HL-60 (cell line): ENCODE measurements at regions not wholly inside any gene's neighbourhood (a gene's known extent, or its start where the extent isn't known, plus 50 kb on each side); places are given as distances from the start of the nearest gene placed in this dataset.

Experiments
- DNase-seq, 2 experiments: peaks; one replicate each; pipeline ENCODE4 v3.0.0-alpha.2; 2010 to 2020; ENCODE audit warnings: low read depth in 1 of 2, low spot score in 1 of 2
- H3K27ac ChIP-seq: fragments of 250-450 bp; sonication (Bioruptor Pico); replicated peaks from 2 replicates; pipeline ENCODE4 v1.5.1; 2020; ENCODE audit warnings: mild to moderate bottlenecking, moderate library complexity
- H3K27me3 ChIP-seq: fragments of 250-450 bp; sonication (Bioruptor Pico); 2 replicates; pipeline ENCODE4 v1.5.1; 2021; ENCODE audit warnings: mild to moderate bottlenecking, moderate library complexity; ENCODE audit not compliant: insufficient read depth, poor library complexity, severe bottlenecking
- H3K4me3 ChIP-seq: replicated peaks from 2 replicates; pipeline ENCODE4 v1.5.1; 2011; ENCODE audit warnings: mild to moderate bottlenecking, control low read depth, low read length; ENCODE audit not compliant: insufficient read depth
- GABPA ChIP-seq: IDR thresholded peaks from 2 replicates; pipeline ENCODE4 v1.6.1; 2012; ENCODE audit warnings: low read depth
- POLR2AphosphoS5 ChIP-seq: IDR thresholded peaks from 2 replicates; pipeline ENCODE4 v1.6.1; 2012; ENCODE audit warnings: low read depth
- SPI1 ChIP-seq: IDR thresholded peaks from 2 replicates; pipeline ENCODE4 v1.6.1; 2012; ENCODE audit warnings: low read depth, mild to moderate bottlenecking, borderline replicate concordance
- TF ChIP-seq, protein P1 (sequence below): IDR thresholded peaks from 2 replicates; pipeline ENCODE4 v1.6.1; 2012; ENCODE audit warnings: low read depth; ENCODE audit not compliant: insufficient replicate concordance
- TF ChIP-seq, protein P2 (sequence below): IDR thresholded peaks from one replicate; pipeline ENCODE4 v1.5.1; 2011; ENCODE audit warnings: low read length, control low read depth, inconsistent platforms; ENCODE audit not compliant: insufficient read depth

DNA sequence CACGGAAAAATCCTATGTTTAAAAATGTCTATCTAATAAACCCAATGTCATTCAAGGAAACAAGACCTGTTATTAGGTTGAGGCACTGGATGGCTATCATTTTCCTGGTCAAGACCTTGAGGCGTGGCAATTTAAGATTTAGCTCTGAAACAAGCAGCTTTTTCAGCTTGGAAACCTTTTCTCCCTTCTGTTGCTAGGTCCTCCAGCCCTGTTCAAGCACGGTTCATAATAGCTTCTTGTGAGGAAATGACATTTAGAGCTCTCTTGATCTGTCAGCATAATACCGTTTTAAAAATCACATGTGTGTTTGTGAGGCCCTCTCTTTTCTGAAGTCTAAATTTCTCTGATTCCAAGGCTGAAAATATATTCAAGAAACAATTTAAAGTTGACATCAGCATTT lies 133.6 kb upstream of the GRPR start:
- H3K27ac ChIP-seq = no peak overlapping the region
- no peak overlapping the region for H3K4me3 ChIP-seq

DNA sequence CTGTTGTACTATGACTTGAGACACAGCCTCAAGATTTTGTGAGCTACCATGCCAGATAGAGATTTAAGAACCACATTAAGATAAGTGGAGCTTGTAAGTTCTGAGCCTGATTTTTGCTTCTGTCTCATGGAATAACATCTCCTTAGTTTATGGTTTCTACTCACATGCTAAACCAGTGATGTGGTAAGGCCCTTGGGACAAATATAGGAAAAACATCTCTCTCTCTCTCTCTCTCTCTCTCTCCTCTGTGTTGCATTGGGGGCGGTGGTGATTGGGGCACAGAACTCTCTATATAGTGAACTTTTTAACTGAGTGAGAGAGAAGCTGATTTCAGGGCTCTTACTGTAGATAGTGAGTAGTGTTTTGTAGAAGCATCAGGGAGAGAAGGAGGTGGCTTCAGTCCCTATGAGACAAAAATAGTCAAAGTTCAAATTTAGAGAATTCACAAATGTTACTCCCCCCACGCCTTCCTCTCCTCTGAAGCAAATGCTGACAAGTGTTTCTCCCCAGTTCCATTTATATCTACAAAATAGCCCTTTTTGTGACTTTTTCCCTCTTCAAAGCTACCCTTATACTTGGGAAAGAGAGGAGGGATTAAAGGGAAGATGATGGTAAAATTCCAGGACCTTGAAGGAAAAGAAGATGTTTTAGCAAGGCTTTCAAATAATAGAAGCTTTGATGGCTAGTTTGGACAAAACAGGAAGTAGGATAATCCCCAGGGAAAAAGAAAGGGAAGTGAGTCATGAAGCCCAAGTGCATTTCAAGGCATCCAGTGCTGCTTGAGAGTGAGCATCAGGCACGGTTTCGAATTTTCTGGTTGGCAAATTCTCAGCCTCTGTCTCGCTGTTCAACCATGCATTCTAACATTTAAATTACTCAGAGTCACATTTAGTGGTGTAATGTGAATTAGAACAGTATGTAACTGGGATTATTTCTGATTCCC lies 134.3 kb upstream of the AP1S2 start:
- Histone ChIP-seq H3K27ac (no peak overlapping the region), H3K4me3 (no peak overlapping the region), H3K27me3 (no peaks in the 10 kb centered on the region)
- TF ChIP-seq GABPA = no peak
- DNase-seq = no peak

More for the DNA sequence above, 133.6 kb upstream of the GRPR start:
- H3K27me3 ChIP-seq = no peaks in the 10 kb centered on the region
- TF ChIP-seq SPI1 (no peak), GABPA (no peak), POLR2AphosphoS5 (no peak)
- TF ChIP-seq, protein P1, sequence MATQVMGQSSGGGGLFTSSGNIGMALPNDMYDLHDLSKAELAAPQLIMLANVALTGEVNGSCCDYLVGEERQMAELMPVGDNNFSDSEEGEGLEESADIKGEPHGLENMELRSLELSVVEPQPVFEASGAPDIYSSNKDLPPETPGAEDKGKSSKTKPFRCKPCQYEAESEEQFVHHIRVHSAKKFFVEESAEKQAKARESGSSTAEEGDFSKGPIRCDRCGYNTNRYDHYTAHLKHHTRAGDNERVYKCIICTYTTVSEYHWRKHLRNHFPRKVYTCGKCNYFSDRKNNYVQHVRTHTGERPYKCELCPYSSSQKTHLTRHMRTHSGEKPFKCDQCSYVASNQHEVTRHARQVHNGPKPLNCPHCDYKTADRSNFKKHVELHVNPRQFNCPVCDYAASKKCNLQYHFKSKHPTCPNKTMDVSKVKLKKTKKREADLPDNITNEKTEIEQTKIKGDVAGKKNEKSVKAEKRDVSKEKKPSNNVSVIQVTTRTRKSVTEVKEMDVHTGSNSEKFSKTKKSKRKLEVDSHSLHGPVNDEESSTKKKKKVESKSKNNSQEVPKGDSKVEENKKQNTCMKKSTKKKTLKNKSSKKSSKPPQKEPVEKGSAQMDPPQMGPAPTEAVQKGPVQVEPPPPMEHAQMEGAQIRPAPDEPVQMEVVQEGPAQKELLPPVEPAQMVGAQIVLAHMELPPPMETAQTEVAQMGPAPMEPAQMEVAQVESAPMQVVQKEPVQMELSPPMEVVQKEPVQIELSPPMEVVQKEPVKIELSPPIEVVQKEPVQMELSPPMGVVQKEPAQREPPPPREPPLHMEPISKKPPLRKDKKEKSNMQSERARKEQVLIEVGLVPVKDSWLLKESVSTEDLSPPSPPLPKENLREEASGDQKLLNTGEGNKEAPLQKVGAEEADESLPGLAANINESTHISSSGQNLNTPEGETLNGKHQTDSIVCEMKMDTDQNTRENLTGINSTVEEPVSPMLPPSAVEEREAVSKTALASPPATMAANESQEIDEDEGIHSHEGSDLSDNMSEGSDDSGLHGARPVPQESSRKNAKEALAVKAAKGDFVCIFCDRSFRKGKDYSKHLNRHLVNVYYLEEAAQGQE = no peak
- TF ChIP-seq, protein P2, sequence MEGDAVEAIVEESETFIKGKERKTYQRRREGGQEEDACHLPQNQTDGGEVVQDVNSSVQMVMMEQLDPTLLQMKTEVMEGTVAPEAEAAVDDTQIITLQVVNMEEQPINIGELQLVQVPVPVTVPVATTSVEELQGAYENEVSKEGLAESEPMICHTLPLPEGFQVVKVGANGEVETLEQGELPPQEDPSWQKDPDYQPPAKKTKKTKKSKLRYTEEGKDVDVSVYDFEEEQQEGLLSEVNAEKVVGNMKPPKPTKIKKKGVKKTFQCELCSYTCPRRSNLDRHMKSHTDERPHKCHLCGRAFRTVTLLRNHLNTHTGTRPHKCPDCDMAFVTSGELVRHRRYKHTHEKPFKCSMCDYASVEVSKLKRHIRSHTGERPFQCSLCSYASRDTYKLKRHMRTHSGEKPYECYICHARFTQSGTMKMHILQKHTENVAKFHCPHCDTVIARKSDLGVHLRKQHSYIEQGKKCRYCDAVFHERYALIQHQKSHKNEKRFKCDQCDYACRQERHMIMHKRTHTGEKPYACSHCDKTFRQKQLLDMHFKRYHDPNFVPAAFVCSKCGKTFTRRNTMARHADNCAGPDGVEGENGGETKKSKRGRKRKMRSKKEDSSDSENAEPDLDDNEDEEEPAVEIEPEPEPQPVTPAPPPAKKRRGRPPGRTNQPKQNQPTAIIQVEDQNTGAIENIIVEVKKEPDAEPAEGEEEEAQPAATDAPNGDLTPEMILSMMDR = no peak
- no peak for DNase-seq

DNA sequence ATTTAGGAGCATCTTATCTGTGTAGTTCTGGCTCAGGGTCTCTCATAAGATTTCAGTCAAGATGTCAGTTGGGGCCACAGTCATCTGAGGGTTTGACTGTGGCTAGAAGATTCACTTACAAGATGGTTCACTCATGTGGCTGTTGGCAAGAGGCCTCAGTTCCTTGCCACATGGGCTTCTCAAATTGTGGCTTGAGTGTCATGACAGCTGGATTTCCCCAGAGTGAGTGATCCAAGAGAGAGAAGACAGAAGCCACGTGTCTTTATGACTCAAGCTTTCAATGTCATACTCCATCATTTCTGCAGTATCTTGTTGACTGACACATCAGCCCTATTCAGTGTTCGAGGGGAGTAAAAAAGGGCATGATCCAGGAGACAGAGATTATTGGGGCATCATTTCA lies 131.3 kb upstream of the AP1S2 start:
- no peak overlapping the region for H3K27ac ChIP-seq
- TF ChIP-seq POLR2AphosphoS5 = no peak
- no peak for TF ChIP-seq SPI1
- TF ChIP-seq, protein P1 = no peak
- TF ChIP-seq, protein P2 = no peak
- no peak for TF ChIP-seq GABPA
- no peak for DNase-seq
- no peak overlapping the region for H3K4me3 ChIP-seq
- H3K27me3 ChIP-seq = no peaks in the 10 kb centered on the region

DNA sequence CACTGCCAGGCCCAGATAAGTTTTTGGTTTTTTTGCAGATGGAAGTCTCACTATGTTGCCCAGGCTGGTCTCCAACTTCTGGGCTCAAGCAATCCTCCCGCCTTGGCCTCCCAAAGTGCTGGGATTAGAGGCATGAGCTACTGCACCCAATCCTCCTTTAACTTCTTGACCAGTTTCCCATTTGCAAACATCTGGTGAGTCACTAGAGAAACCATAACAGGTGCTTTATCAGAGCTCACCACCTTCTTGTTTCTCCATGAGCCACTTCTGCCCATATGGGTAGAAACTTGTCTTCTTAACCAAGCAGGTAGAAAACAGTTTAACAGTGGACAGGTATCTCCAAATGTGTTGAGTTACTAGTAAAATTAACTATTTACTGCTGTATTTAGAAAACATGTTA lies 128.4 kb upstream of the AP1S2 start:
- TF ChIP-seq POLR2AphosphoS5 (no peak), GABPA (no peak), SPI1 (no peak)
- TF ChIP-seq, protein P2 = no peak
- TF ChIP-seq, protein P1 = no peak
- no peak for DNase-seq
- H3K27ac ChIP-seq = no peak overlapping the region
- no peaks in the 10 kb centered on the region for H3K27me3 ChIP-seq
- no peak overlapping the region for H3K4me3 ChIP-seq
